ENCODE measurements at regions not wholly inside any gene's neighbourhood (a gene's known extent, or its start where the extent isn't known, plus 50 kb on each side); places are given as distances from the start of the nearest gene placed in this dataset.

DNA sequence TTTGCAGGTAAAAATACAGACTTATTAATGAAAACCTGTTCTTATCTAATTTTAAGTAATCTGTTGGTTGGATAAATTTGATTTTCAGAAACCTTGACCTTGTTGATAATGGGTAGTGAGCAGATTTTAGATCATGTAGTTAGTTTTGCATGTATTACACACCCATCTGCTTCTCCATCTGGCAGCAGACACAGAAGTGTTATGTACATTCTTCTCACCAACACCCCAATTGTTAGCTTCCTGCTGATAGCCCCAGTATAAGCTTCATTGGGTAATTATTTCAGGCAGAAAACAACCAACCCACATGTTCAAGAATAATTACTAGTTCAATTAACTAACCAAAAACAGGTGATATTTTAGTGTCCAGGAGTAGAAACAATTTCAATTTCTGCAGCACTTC is 1740.5 kb upstream of the AGA start:
- Histone ChIP-seq H3K27me3 (no peaks in the 10 kb centered on the region), H3K4me1 (no peaks in the 10 kb centered on the region), H3K9me3 (no peaks in the 10 kb centered on the region), H3K36me3 (no peaks in the 10 kb centered on the region), H3K27ac (no peak overlapping the region), H3K4me3 (no peak overlapping the region)
- no peak for ATAC-seq
- no peak for DNase-seq
- intact Hi-C loops (cut with DNase I), result no loop called here
- TF ChIP-seq, protein P1, sequence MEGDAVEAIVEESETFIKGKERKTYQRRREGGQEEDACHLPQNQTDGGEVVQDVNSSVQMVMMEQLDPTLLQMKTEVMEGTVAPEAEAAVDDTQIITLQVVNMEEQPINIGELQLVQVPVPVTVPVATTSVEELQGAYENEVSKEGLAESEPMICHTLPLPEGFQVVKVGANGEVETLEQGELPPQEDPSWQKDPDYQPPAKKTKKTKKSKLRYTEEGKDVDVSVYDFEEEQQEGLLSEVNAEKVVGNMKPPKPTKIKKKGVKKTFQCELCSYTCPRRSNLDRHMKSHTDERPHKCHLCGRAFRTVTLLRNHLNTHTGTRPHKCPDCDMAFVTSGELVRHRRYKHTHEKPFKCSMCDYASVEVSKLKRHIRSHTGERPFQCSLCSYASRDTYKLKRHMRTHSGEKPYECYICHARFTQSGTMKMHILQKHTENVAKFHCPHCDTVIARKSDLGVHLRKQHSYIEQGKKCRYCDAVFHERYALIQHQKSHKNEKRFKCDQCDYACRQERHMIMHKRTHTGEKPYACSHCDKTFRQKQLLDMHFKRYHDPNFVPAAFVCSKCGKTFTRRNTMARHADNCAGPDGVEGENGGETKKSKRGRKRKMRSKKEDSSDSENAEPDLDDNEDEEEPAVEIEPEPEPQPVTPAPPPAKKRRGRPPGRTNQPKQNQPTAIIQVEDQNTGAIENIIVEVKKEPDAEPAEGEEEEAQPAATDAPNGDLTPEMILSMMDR (IDR thresholded peaks at IDR 0.05), result no peak

GRCh38 chr4:179195887-179196286 is 1753.7 kb upstream of the AGA start:
- TF ChIP-seq, protein P1 (IDR thresholded peaks at IDR 0.05), result no peak
- no peak for ATAC-seq
- Histone ChIP-seq H3K27me3 (no peaks in the 10 kb centered on the region), H3K27ac (no peak overlapping the region), H3K4me1 (no peaks in the 10 kb centered on the region), H3K9me3 (no peaks in the 10 kb centered on the region), H3K36me3 (no peaks in the 10 kb centered on the region), H3K4me3 (no peak overlapping the region)
- intact Hi-C loops (cut with DNase I), result no loop called here
- no peak for DNase-seq

- Histone ChIP-seq H3K4me1 (no peaks in the 10 kb centered on the region), H3K4me3 (no peak overlapping the region), H3K36me3 (no peaks in the 10 kb centered on the region), H3K27ac (no peak overlapping the region), H3K27me3 (no peaks in the 10 kb centered on the region), H3K9me3 (no peaks in the 10 kb centered on the region)
- no peak for ATAC-seq
- intact Hi-C loops (cut with DNase I), result no loop called here
- no peak for DNase-seq
- TF ChIP-seq, protein P1 (IDR thresholded peaks at IDR 0.05), result no peak
Observed at GRCh38 chr4:179196511-179196910, 1754.3 kb upstream of the AGA start.

- Histone ChIP-seq H3K4me3 (no peak overlapping the region), H3K27ac (no peak overlapping the region), H3K36me3 (no peaks in the 10 kb centered on the region), H3K9me3 (no peaks in the 10 kb centered on the region), H3K27me3 (no peaks in the 10 kb centered on the region), H3K4me1 (no peaks in the 10 kb centered on the region)
- DNase-seq, result no peak
- TF ChIP-seq, protein P1 (IDR thresholded peaks at IDR 0.05), result no peak
- intact Hi-C loops (cut with DNase I), result no loop called here
- ATAC-seq, result no peak
Observed at GRCh38 chr4:179200681-179201080, 1758.4 kb upstream of the AGA start.

- TF ChIP-seq, protein P1 (IDR thresholded peaks at IDR 0.05), result no peak
- intact Hi-C loops (cut with DNase I), result no loop called here
- H3K4me3 ChIP-seq, result no peak overlapping the region
- no peak for DNase-seq
- no peak for ATAC-seq
- no peak overlapping the region for H3K27ac ChIP-seq
- no peaks in the 10 kb centered on the region for H3K27me3 ChIP-seq
- H3K4me1 ChIP-seq, result no peaks in the 10 kb centered on the region
- no peaks in the 10 kb centered on the region for H3K36me3 ChIP-seq
- H3K9me3 ChIP-seq, result no peaks in the 10 kb centered on the region
Observed at GRCh38 chr4:179225594-179225993, 1783.4 kb upstream of the AGA start.

- no peak for ATAC-seq
- TF ChIP-seq, protein P1 (IDR thresholded peaks at IDR 0.05), result no peak
- intact Hi-C loops (cut with DNase I), result no loop called here
- Histone ChIP-seq H3K36me3 (no peaks in the 10 kb centered on the region), H3K9me3 (no peaks in the 10 kb centered on the region), H3K27ac (no peak overlapping the region), H3K4me1 (no peaks in the 10 kb centered on the region), H3K27me3 (no peaks in the 10 kb centered on the region), H3K4me3 (no peak overlapping the region)
- no peak for DNase-seq
Observed at GRCh38 chr4:179248821-179249220, 1806.6 kb upstream of the AGA start.
